Progenitor cell of endocrine pancreas (in vitro differentiated cells): ENCODE measurements at regions not wholly inside any gene's neighbourhood (a gene's known extent, or its start where the extent isn't known, plus 50 kb on each side); places are given as distances from the start of the nearest gene placed in this dataset.
"Not testable (repeated sequence)": the region's sequence is repeated elsewhere in the genome, so short reads cannot be mapped to it uniquely, and the experiment has no call there.

Experiments
- DNase-seq: peaks from one replicate; pipeline ENCODE4 v3.0.0; 2021; ENCODE audit warnings: low spot score; ENCODE audit not compliant: unreplicated experiment
- H3K27ac Mint-ChIP-seq: 2 replicates; pipeline ENCODE4 v1.8.0; 2021; ENCODE audit warnings: mild to moderate bottlenecking, moderate library complexity, mixed read lengths
- H3K27me3 Mint-ChIP-seq: 2 replicates; pipeline ENCODE4 v1.8.0; 2021; ENCODE audit warnings: mixed read lengths
- H3K36me3 Mint-ChIP-seq: 2 replicates; pipeline ENCODE4 v1.8.0; 2022; ENCODE audit warnings: mixed read lengths; ENCODE audit not compliant: insufficient read depth
- H3K4me1 Mint-ChIP-seq: 2 replicates; pipeline ENCODE4 v1.8.0; 2021; ENCODE audit warnings: low read depth, mixed read lengths
- H3K4me3 Mint-ChIP-seq: 2 replicates; pipeline ENCODE4 v1.8.0; 2021; ENCODE audit warnings: low read depth, mild to moderate bottlenecking, moderate library complexity, mixed read lengths
- H3K9me3 Mint-ChIP-seq: 2 replicates; pipeline ENCODE4 v1.8.0; 2021; ENCODE audit warnings: low read depth, mixed read lengths
- TF ChIP-seq, protein P1 (sequence below): fragments of 200-600 bp; sonication (generic); IDR thresholded peaks from one replicate; pipeline ENCODE4 v1.5.0; 2021; ENCODE audit warnings: antibody characterized with exemption, mild to moderate bottlenecking; ENCODE audit not compliant: unreplicated experiment

DNA sequence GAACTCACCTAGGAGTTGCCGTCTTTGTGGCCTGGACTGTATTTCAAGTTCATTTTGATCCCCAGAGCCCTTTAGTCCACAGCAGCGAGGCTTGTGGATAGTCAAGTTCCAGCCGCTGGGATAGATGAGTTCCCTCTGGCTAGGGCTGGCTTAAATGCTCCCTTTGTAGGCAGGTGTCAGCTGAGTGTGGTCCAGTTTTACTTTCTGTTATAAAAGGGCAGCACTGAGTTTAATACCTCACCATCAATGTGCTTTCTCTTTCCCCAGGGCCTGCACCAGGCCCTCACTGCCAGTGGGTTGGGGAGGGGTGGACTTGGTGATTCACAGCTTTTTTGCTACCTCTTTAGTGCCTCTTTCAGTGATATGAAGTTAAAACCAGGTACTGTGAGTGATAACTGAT lies 188.2 kb downstream of the SLCO4C1 start:
- DNase-seq, result no peak
- no peak overlapping the region for H3K4me3 Mint-ChIP-seq
- H3K27ac Mint-ChIP-seq, result no peak overlapping the region
- TF ChIP-seq, protein P1, sequence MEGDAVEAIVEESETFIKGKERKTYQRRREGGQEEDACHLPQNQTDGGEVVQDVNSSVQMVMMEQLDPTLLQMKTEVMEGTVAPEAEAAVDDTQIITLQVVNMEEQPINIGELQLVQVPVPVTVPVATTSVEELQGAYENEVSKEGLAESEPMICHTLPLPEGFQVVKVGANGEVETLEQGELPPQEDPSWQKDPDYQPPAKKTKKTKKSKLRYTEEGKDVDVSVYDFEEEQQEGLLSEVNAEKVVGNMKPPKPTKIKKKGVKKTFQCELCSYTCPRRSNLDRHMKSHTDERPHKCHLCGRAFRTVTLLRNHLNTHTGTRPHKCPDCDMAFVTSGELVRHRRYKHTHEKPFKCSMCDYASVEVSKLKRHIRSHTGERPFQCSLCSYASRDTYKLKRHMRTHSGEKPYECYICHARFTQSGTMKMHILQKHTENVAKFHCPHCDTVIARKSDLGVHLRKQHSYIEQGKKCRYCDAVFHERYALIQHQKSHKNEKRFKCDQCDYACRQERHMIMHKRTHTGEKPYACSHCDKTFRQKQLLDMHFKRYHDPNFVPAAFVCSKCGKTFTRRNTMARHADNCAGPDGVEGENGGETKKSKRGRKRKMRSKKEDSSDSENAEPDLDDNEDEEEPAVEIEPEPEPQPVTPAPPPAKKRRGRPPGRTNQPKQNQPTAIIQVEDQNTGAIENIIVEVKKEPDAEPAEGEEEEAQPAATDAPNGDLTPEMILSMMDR, result no peak
- no peaks in the 10 kb centered on the region for H3K4me1 Mint-ChIP-seq
- no peaks in the 10 kb centered on the region for H3K9me3 Mint-ChIP-seq
- no peaks in the 10 kb centered on the region for H3K27me3 Mint-ChIP-seq
- H3K36me3 Mint-ChIP-seq, result peaks cover 1% of the 10 kb centered on the region

DNA sequence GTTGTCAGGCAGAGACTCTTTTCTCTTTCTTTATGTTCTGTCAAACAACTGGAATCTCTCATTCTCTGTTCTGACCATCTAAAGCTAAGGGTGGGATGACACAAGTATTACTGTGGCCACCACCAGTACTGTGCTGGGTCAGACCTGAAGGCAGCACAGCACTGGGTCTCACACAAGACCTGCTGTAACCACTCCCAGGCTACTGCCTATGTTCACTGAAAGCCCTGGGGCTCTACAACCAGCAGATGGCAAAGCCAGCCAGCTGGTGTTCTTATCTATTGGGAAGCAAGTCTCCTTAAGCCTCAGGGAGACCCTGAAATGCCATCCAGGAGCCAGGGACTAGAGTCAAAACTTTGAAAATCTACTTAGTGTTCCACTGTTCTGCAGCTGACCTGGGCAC lies 189.5 kb downstream of the SLCO4C1 start:
- Mint-ChIP-seq H3K4me3 (no peak overlapping the region), H3K27ac (no peak overlapping the region), H3K9me3 (no peaks in the 10 kb centered on the region), H3K4me1 (no peaks in the 10 kb centered on the region), H3K36me3 (no peaks in the 10 kb centered on the region), H3K27me3 (no peaks in the 10 kb centered on the region)
- no peak for DNase-seq
- TF ChIP-seq, protein P1, result no peak

DNA sequence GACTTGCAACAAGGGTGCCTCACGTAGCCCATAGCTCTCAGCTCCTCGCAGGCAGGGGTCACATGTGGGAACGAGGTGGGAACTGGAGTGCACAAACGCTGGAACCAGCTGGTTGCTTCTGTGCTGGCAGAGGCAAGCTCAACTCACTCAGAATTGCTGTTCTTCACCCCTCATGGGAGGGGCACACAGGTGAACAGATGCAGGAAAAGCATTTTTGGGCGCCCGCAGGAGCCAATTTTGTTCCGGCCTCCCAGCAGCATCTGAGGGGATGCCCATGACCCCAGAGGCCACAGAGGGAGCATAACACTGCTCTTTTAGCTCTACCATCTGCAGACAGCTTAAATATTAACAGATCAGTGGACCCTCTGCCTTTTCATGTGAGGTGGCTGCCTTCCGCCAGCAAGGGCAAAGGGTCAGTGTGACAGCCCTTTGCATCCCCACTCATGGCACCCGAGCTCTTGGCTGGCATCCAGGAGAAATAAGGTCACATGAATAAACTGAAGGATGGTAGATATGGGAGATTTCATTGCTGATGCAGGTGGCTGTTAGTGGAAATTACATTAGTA lies 196.2 kb downstream of the SLCO4C1 start:
- TF ChIP-seq, protein P1, result no peak
- H3K36me3 Mint-ChIP-seq, result peaks cover 3% of the 10 kb centered on the region
- no peak overlapping the region for H3K27ac Mint-ChIP-seq
- no peaks in the 10 kb centered on the region for H3K27me3 Mint-ChIP-seq
- DNase-seq, result no peak
- peaks cover 5% of the 10 kb centered on the region for H3K9me3 Mint-ChIP-seq
- no peak overlapping the region for H3K4me3 Mint-ChIP-seq
- H3K4me1 Mint-ChIP-seq, result no peaks in the 10 kb centered on the region

DNA sequence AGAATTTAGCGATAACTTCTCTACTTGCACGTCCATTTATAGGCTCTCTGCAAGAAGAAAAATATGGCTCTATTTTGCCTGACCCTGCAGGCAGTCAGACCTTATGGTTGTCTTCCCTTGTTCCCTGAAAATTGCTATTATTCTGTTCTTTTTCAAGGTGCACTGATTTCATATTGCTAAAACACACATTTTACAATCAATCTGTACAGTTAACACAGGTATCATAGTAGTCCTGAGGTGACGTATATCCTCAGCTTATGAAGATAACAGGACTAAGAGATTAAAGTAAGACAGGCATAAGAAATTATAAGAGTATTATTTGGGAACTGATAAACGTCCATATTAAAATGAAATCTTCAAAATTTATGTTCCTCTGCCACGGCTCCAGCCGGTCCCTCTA lies 197.0 kb downstream of the SLCO4C1 start:
- H3K36me3 Mint-ChIP-seq, H3K27ac Mint-ChIP-seq, H3K27me3 Mint-ChIP-seq, H3K4me1 Mint-ChIP-seq, H3K9me3 Mint-ChIP-seq, DNase-seq, H3K4me3 Mint-ChIP-seq: not testable (repeated sequence)

DNA sequence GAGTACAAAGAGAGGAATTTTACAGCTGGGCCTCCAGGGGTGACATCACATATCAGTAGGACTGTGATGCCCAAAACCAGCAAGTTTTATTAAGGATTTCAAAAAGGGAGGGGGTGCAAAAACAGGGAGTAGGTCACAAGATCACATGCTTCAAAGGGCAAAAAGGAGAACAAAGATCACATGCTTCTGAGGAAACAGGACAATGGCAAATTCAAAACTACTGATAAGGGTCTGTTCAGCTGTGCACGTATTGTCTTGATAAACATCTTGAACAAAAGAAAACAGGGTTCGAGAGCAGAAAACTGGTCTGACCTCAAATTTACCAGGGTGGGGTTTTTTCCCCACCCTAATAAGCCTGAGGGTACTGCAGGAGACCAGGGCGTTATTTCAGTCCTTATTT lies 197.5 kb downstream of the SLCO4C1 start:
- H3K4me1 Mint-ChIP-seq, H3K36me3 Mint-ChIP-seq, H3K27me3 Mint-ChIP-seq, DNase-seq, H3K4me3 Mint-ChIP-seq, H3K9me3 Mint-ChIP-seq, H3K27ac Mint-ChIP-seq: not testable (repeated sequence)

DNA sequence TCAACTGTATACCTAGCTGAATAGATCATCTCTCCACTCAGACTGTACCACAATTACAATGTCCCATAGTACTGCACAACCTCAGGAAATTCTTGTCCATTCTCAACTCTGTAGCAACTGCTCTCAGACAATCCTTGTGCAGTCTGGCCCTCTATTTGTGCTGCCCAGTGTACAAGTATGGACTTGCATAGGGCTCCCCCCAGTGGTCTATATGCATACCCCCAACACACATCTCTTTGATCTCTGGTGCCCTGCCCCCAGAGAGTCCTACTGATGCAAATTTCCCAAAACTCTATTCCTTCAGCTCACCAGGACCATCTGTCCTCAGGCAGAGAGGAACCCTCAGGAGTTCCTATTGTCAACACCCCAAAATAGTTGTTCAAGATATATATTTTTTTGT lies 205.3 kb downstream of the SLCO4C1 start:
- Mint-ChIP-seq H3K4me3 (no peak overlapping the region), H3K27me3 (no peaks in the 10 kb centered on the region), H3K9me3 (no peaks in the 10 kb centered on the region)

More for the DNA sequence above, 205.3 kb downstream of the SLCO4C1 start:
- Mint-ChIP-seq H3K27ac (no peak overlapping the region), H3K4me1 (no peaks in the 10 kb centered on the region), H3K36me3 (no peaks in the 10 kb centered on the region)
- DNase-seq, result peak; percentile 12
- TF ChIP-seq, protein P1, result peak; percentile 72
